Kidney (tissue), 13 donors: ENCODE measurements at regions not wholly inside any gene's neighbourhood (a gene's known extent, or its start where the extent isn't known, plus 50 kb on each side); places are given as distances from the start of the nearest gene placed in this dataset.

Experiments used
- DNase-seq, 5 donors: peaks; one replicate each; pipeline ENCODE4 v3.0.0-alpha.2; 2013 to 2020
- FAIRE-seq: peaks from 2 replicates; lab custom pipeline; 2012; peaks lifted over from hg19 to GRCh38; lab: Jason Lieb, UNC
- H3K27ac ChIP-seq, 2 donors: one replicate each; pipeline ENCODE4 v1.7.0; 2013; ENCODE audit warnings: low read depth in 2 of 2, low read length in 2 of 2, inconsistent platforms in 1 of 2
- H3K27me3 ChIP-seq: one replicate; pipeline ENCODE4 v1.7.1; 2013; ENCODE audit warnings: low read length, inconsistent platforms; ENCODE audit not compliant: control insufficient read depth, insufficient read depth
- H3K36me3 ChIP-seq, 3 donors: one replicate each; pipeline versions ENCODE4 v1.7.0 to v1.7.1; 2013; ENCODE audit warnings: low read length in 3 of 3, control low read depth in 1 of 3, inconsistent platforms in 1 of 3; ENCODE audit not compliant: insufficient read depth in 3 of 3, control insufficient read depth in 2 of 3
- H3K4me1 ChIP-seq, 3 donors: one replicate each; pipeline versions ENCODE4 v1.7.0 to v1.7.1; 2013; ENCODE audit warnings: low read length in 3 of 3, inconsistent platforms in 1 of 3, low read depth in 1 of 3; ENCODE audit not compliant: control insufficient read depth in 2 of 3, insufficient read depth in 2 of 3
- H3K4me3 ChIP-seq, 3 donors: one replicate each; pipeline versions ENCODE4 v1.7.0 to v1.8.1; 2013; ENCODE audit warnings: low read length in 3 of 3, control low read depth in 1 of 3, inconsistent platforms in 1 of 3
- H3K9ac ChIP-seq, 3 donors: one replicate each; pipeline versions ENCODE4 v1.7.0 to v1.7.1; 2013; ENCODE audit warnings: low read length in 3 of 3, control low read depth in 1 of 3, inconsistent platforms in 1 of 3
- H3K9me3 ChIP-seq, 3 donors: one replicate each; pipeline versions ENCODE4 v1.7.0 to v1.7.1; 2013; ENCODE audit warnings: low read length in 3 of 3, control low read depth in 1 of 3, inconsistent platforms in 1 of 3; ENCODE audit not compliant: control insufficient read depth in 2 of 3, insufficient read depth in 1 of 3
- CTCF ChIP-seq: IDR thresholded peaks from 3 replicates; pipeline ENCODE4 v1.5.1; 2012; ENCODE audit warnings: mild to moderate bottlenecking, moderate library complexity, borderline replicate concordance; ENCODE audit not compliant: insufficient read depth; ENCODE audit errors: extremely low read depth
- intact Hi-C: fragments of 100-400 bp; cut with DNase I; formaldehyde crosslinking; loops from one replicate; pipeline ENCODE4 v1.11.1; 2022
- donor health status: control.
- donor health status: control.
- donor health status: control.
- donor health status: control.
- donor health status: control.
- donor health status: DM: yes; HTN: yes; CAD: no.
- donor health status: Normal renal cell carcinoma (clear cell type).

GRCh38 chr13:85538957-85539356 is 260.3 kb downstream of the SLITRK6 start:
- Histone ChIP-seq H3K4me3 (no peak overlapping the region), H3K4me1 (no peaks in the 10 kb centered on the region), H3K9ac (no peak overlapping the region), H3K36me3 (no peaks in the 10 kb centered on the region), H3K9me3 (no peaks in the 10 kb centered on the region), H3K27me3 (no peaks in the 10 kb centered on the region), H3K27ac (no peak overlapping the region)
- intact Hi-C loops = no loop called here
- no peak for FAIRE-seq
- no peak for DNase-seq
- TF ChIP-seq CTCF = no peak

- FAIRE-seq (no peak), DNase-seq (no peak)
- H3K4me3 ChIP-seq = no peak overlapping the region
- H3K27ac ChIP-seq = no peak overlapping the region
- no peaks in the 10 kb centered on the region for H3K9me3 ChIP-seq
- intact Hi-C loops = no loop called here
- H3K27me3 ChIP-seq = no peaks in the 10 kb centered on the region
- no peak overlapping the region for H3K9ac ChIP-seq
- no peak for TF ChIP-seq CTCF
- H3K36me3 ChIP-seq = no peaks in the 10 kb centered on the region
- H3K4me1 ChIP-seq = no peaks in the 10 kb centered on the region
Observed at GRCh38 chr13:85537601-85538000, 261.6 kb downstream of the SLITRK6 start.

GRCh38 chr13:85536706-85537105 is 262.5 kb downstream of the SLITRK6 start:
- TF ChIP-seq CTCF = no peak
- Histone ChIP-seq H3K27ac (no peak overlapping the region), H3K27me3 (no peaks in the 10 kb centered on the region), H3K9me3 (no peaks in the 10 kb centered on the region), H3K4me3 (no peak overlapping the region), H3K9ac (no peak overlapping the region), H3K36me3 (no peaks in the 10 kb centered on the region), H3K4me1 (no peaks in the 10 kb centered on the region)
- DNase-seq (no peak), FAIRE-seq (no peak)
- intact Hi-C loops = no loop called here
